HepG2 (cell line): ENCODE measurements at regions not wholly inside any gene's neighbourhood (a gene's known extent, or its start where the extent isn't known, plus 50 kb on each side); places are given as distances from the start of the nearest gene placed in this dataset.

Experiments used
- ADNP ChIP-seq: sonication (generic); formaldehyde crosslinking; IDR thresholded peaks from 2 replicates; pipeline ENCODE4 v1.4.0; 2020; ENCODE audit warnings: missing genetic modification reagents
- AKAP8 ChIP-seq: sonication (generic); formaldehyde crosslinking; IDR thresholded peaks from 2 replicates; pipeline ENCODE4 v1.5.1; 2020; ENCODE audit warnings: mild to moderate bottlenecking, missing genetic modification reagents
- BCL6 ChIP-seq: IDR thresholded peaks from 2 replicates; pipeline ENCODE4 v1.6.1; 2016; ENCODE audit warnings: missing genetic modification reagents, missing compliant biosample characterization
- DMAP1 ChIP-seq: IDR thresholded peaks from 2 replicates; pipeline ENCODE4 v1.6.1; 2016
- DMTF1 ChIP-seq: sonication (generic); formaldehyde crosslinking; IDR thresholded peaks from 2 replicates; pipeline ENCODE4 v1.4.0; 2020; ENCODE audit warnings: mild to moderate bottlenecking, missing genetic modification reagents
- FOSL2 ChIP-seq: sonication (generic); formaldehyde crosslinking; IDR thresholded peaks from 2 replicates; pipeline ENCODE4 v1.4.0; 2020; ENCODE audit warnings: missing genetic modification reagents
- GATAD2A ChIP-seq: IDR thresholded peaks from 2 replicates; pipeline ENCODE4 v1.6.1; 2016
- HMGXB4 ChIP-seq, 2 experiments: sonication (generic) in 1 of 2; formaldehyde crosslinking in 1 of 2; IDR thresholded peaks; 2 replicates each; pipeline versions ENCODE4 v1.4.0 to v1.6.1; 2018 to 2020; ENCODE audit warnings: missing genetic modification reagents in 2 of 2, borderline replicate concordance in 1 of 2, low read depth in 1 of 2, mild to moderate bottlenecking in 1 of 2, missing biosample characterization in 1 of 2
- IKZF5 ChIP-seq: IDR thresholded peaks from 2 replicates; pipeline ENCODE4 v1.6.1; 2018; ENCODE audit warnings: missing genetic modification reagents, mild to moderate bottlenecking, missing compliant biosample characterization
- MAZ ChIP-seq, 2 experiments: sonication (generic) in 1 of 2; formaldehyde crosslinking in 1 of 2; IDR thresholded peaks; 2 replicates each; pipeline versions ENCODE4 v1.5.0 to v1.6.1; 2012 to 2020; ENCODE audit warnings: low read depth in 2 of 2, mild to moderate bottlenecking in 2 of 2, borderline replicate concordance in 1 of 2, improper control_type of control experiment in 1 of 2, low read length in 1 of 2, missing genetic modification reagents in 1 of 2, moderate library complexity in 1 of 2
- NR2F2 ChIP-seq: IDR thresholded peaks from 2 replicates; pipeline ENCODE4 v1.6.1; 2012; ENCODE audit warnings: low read depth, inconsistent platforms, borderline replicate concordance
- RBFOX2 ChIP-seq: fragments of 200-400 bp; formaldehyde crosslinking; IDR thresholded peaks from 2 replicates; pipeline ENCODE4 v1.6.1; 2017; ENCODE audit warnings: low read depth, mild to moderate bottlenecking, low read length
- RNF219 ChIP-seq: sonication (generic); formaldehyde crosslinking; IDR thresholded peaks from 2 replicates; pipeline ENCODE4 v1.5.0; 2020; ENCODE audit warnings: mild to moderate bottlenecking, missing genetic modification reagents
- SIX4 ChIP-seq: sonication (generic); formaldehyde crosslinking; IDR thresholded peaks from 2 replicates; pipeline ENCODE4 v1.4.0; 2020; ENCODE audit warnings: missing genetic modification reagents
- TEAD2 ChIP-seq: sonication (generic); formaldehyde crosslinking; IDR thresholded peaks from 2 replicates; pipeline ENCODE4 v1.9.0; 2021; ENCODE audit warnings: missing genetic modification reagents
- XBP1 ChIP-seq: sonication (generic); formaldehyde crosslinking; IDR thresholded peaks from 2 replicates; pipeline ENCODE4 v1.5.0; 2020; ENCODE audit warnings: missing genetic modification reagents
- ZBTB21 ChIP-seq: sonication (generic); formaldehyde crosslinking; IDR thresholded peaks from 2 replicates; pipeline ENCODE4 v1.4.0; 2020; ENCODE audit warnings: missing genetic modification reagents
- ZBTB33 ChIP-seq: sonication (generic); formaldehyde crosslinking; IDR thresholded peaks from 2 replicates; pipeline ENCODE4 v1.4.0; 2020; ENCODE audit warnings: missing genetic modification reagents
- ZNF644 ChIP-seq: IDR thresholded peaks from 2 replicates; pipeline ENCODE4 v1.6.1; 2016; ENCODE audit warnings: low read depth
- ZNF780A ChIP-seq: sonication (generic); formaldehyde crosslinking; IDR thresholded peaks from 2 replicates; pipeline ENCODE4 v1.8.0; 2022; ENCODE audit warnings: mild to moderate bottlenecking, missing genetic modification reagents, moderate library complexity
- ZNF850 ChIP-seq: sonication (generic); formaldehyde crosslinking; conservative IDR thresholded peaks from 2 replicates; pipeline ENCODE4 v1.9.0; 2021; ENCODE audit warnings: mild to moderate bottlenecking, missing genetic modification reagents

- 0 out of 2 replicates have a peak, but pooled peaks have one; percentile 24 for TF ChIP-seq ZBTB33 (CRISPR knock-in tag)
- TF ChIP-seq HMGXB4 (CRISPR knock-in tag; IDR thresholded peaks at IDR 0.05; ENCODE audit: borderline replicate concordance in 1 of 2, low read depth in 1 of 2): no peak
- TF ChIP-seq DMAP1: no peak
- peak; percentile 96 for TF ChIP-seq FOSL2
- no peak for TF ChIP-seq ADNP (CRISPR knock-in tag)
- TF ChIP-seq ZNF644 (CRISPR knock-in tag): 0 out of 2 replicates have a peak, but pooled peaks have one; percentile 40
- no peak for TF ChIP-seq SIX4 (CRISPR knock-in tag)
- TF ChIP-seq NR2F2: no peak
- TF ChIP-seq ZBTB21 (CRISPR knock-in tag): no peak
- no peak for TF ChIP-seq ZNF850 (CRISPR knock-in tag)
- no peak for TF ChIP-seq TEAD2 (CRISPR knock-in tag)
- 0 out of 2 replicates have a peak, but pooled peaks have one; percentile 24 for TF ChIP-seq IKZF5 (CRISPR knock-in tag)
- no peak for TF ChIP-seq ZNF780A (CRISPR knock-in tag)
- TF ChIP-seq DMTF1 (CRISPR knock-in tag): no peak
- no peak for TF ChIP-seq RNF219 (CRISPR knock-in tag)
- peak; percentile 10; the same call in 1 of the 2 replicates for TF ChIP-seq BCL6 (CRISPR knock-in tag)
- no peak for TF ChIP-seq XBP1 (CRISPR knock-in tag)
- peak; percentile 66 for TF ChIP-seq GATAD2A (CRISPR knock-in tag)
- no peak for TF ChIP-seq RBFOX2
- no peak for TF ChIP-seq AKAP8 (CRISPR knock-in tag)
- TF ChIP-seq MAZ (IDR thresholded peaks at IDR 0.05; ENCODE audit: borderline replicate concordance, low read depth, low read length): no peak
- no peak for TF ChIP-seq MAZ (CRISPR knock-in tag; IDR thresholded peaks at IDR 0.05; ENCODE audit: low read depth)
Observed at GRCh38 chr21:43306911-43307676, 119.8 kb downstream of the SIK1 start (continued).
